ENCODE measurements at regions not wholly inside any gene's neighbourhood (a gene's known extent, or its start where the extent isn't known, plus 50 kb on each side); places are given as distances from the start of the nearest gene placed in this dataset.
A peak's percentile ranks its signal among the peaks of the same experiment; 100 is the strongest.

DNA sequence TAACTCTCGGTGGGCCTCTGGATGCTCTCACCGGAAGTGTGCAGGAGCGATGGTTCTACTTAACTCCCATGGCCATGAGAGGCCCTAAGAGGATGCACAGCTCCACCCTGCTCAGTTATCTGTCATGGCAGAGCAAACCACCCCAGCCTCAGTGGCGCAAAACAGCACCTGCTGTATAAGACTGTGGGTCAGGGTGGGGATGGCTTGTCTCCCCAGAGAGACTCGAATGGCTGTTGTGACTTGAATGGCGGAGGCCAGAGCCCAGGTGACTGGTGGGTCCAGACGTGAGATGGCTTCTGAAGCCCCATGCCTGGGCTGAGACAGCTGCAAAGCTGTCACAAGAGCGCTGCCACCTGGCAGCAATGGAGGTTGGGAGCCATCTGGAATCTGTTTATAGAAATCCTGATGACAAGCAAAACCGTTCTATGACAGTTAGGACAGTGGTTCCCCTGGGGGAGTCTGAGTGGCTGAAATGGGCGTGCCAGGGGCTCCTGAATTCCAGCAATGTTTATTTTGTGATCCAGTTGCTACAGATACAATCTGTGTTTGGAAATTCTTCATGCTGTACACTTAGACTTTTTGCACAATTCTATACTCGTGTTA lies 490.5 kb downstream of the TCERG1L start:
- DNase-seq (ENCODE audit: low spot score): no peak

GRCh38 chr10:130824230-130825014 lies 487.1 kb downstream of the TCERG1L start:
- no peak for DNase-seq (ENCODE audit: low spot score)

DNA sequence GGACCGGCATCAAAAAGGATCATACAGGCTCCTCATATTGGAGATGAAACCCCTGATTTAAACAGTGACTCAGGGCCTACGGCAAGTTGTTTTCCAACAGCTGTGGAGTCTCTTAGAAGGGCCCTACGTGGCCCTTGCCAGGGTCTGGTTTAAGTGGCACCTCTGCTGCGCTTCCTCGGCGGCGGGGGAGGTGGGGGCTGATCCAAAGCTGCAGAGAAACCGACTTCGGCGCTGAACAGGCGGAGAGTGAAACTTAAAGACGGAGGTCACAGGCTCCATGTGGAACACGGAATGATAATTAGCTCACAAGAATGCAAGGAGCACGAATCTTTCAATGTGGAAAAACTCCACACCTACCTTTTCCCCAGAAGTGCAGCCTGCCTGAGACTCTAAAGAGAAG lies 477.9 kb downstream of the TCERG1L start:
- DNase-seq (ENCODE audit: low spot score): peak; percentile 44

DNA sequence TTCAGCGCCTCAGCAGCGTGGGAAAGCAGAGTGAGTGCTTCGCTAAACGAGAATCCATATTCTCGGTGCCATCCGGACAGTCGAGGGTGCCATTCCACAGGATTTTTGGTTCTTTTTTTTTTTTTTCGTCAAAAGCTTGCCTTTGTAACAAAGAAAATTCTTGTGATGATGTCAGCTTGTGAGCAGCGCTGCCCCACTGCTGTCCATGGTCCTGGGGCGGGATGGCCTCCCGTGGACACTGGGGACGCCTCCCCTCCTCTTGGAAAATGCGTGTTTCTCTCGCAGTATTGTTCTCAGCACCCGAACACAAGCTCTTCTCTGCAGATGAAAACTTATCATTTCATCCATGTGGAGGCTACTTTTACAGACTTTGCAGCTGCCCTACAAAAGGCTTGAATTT lies 477.4 kb downstream of the TCERG1L start:
- no peak for DNase-seq (ENCODE audit: low spot score)

DNA sequence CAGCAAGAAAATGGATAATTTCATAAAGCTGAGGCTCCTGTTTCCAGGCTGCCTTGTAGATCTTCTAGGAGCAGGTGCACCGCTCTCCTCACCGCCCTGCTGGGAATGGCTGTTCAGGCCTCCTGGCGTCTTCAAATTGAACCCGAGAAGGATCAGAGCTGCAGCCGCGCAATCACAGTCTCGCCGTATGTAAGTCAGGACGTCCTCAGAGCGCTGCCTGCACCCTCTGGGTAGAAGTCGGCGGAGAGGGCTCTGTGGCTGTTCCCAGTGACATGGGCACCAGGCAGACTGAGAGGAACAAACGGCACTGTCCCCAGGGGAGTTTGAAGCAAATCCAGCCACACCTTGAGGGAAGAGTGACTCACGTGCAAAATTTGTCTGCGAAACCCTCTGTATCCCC lies 476.9 kb downstream of the TCERG1L start:
- no peak for DNase-seq (ENCODE audit: low spot score)

- DNase-seq (ENCODE audit: low spot score): no peak
These were observed 476.5 kb downstream of the TCERG1L start for GRCh38 chr10:130835068-130835467.

GRCh38 chr10:130836344-130836743 lies 475.2 kb downstream of the TCERG1L start:
- no peak for DNase-seq (ENCODE audit: low spot score)

- DNase-seq (ENCODE audit: low spot score): no peak
These were observed 468.4 kb downstream of the TCERG1L start for GRCh38 chr10:130843051-130843653.

GRCh38 chr10:130844310-130844709 lies 467.2 kb downstream of the TCERG1L start:
- no peak for DNase-seq (ENCODE audit: low spot score)

DNA sequence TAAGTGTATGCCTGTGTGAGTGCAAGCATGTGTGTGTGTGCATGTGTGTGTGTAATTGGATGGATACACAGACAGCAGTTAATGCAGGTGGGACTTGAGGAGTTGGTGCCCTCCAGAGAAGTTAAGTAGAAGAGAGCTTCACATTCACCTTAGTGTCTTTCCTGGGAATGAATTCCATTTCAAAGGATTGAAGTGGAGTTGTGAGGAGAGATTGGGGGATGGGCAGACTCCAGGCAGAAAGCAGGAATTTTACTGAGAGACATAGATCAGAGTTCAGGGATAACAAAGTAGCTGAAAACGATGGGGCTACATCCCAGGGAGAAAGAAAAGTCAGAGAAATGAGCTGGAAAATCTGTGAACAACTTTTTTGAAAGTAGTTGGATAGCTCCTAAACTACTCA lies 464.4 kb downstream of the TCERG1L start:
- DNase-seq (ENCODE audit: low spot score): no peak

DNA sequence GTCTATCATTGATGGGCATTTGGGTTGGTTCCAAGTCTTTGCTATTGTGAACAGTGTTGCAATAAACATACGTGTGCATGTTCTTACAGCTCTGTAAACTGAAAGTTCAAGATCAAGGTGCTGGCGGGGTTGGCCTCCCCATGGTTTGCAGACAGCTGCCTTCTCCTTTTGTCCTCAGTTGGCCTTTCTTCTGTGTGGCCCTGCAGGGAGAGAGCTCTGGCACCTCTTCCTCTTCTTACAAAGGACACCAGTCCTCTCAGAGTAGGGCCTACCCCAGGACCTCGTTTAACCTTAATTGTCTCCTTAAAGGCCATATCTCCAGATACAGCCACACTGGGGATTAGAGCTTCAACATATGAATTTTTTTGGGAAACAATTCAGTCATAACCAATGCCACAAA lies 462.7 kb downstream of the TCERG1L start:
- DNase-seq (ENCODE audit: low spot score): no peak

GRCh38 chr10:130854151-130854550 lies 457.4 kb downstream of the TCERG1L start:
- no peak for DNase-seq (ENCODE audit: low spot score)

DNA sequence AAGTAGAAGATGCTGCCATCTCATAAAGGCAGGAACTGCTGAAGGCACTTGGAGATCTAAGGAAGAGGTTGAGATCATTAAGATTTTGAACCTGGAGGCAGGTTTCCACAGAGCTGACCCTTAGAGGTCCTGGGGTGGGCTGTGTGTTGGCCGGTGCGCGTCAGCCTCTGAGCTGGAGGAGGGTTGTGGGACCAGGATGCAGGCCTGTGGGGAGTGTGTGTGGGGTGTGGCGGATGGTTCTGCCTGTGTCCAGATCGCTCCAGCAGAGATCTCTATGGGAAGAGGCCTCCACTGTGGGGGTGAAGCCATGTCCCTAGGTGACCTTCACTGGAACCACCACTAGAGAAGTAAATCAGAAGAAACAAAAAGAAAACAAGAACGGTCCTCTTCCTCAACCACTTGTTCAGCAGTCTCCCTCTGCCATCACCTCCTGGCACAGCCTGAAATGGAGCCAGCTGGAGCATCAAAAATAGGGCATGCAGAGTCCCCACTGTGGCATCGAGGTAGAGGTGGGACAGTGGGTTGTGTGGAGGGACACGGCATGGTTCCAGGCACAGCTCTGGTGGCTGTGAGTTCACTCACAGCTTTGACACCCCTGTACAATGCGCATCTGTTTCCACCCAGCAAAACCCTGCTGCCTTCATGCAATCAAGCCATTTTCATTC lies 453.8 kb downstream of the TCERG1L start:
- DNase-seq (ENCODE audit: low spot score): no peak

GRCh38 chr10:130858626-130859025 lies 452.9 kb downstream of the TCERG1L start:
- no peak for DNase-seq (ENCODE audit: low spot score)

DNA sequence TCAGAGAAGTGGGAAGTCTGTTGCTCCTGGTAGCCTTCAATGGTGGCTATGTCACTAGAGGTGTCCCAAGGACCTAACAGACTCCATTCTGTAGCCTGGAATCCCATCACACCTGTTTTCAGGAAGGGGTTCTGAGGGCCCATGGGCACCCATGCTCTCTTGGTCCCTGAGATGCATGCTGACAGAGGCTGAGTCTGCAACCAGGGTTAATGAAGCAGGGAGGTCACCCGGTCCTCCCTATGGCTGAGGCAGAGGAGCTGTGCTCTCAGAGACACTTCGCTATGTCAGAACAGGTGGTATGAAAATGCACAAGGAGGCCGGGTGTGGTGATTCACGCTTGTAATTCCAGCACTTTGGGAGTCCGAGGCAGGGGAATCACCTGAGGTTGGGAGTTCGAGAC lies 452.1 kb downstream of the TCERG1L start:
- DNase-seq (ENCODE audit: low spot score): no peak

DNA sequence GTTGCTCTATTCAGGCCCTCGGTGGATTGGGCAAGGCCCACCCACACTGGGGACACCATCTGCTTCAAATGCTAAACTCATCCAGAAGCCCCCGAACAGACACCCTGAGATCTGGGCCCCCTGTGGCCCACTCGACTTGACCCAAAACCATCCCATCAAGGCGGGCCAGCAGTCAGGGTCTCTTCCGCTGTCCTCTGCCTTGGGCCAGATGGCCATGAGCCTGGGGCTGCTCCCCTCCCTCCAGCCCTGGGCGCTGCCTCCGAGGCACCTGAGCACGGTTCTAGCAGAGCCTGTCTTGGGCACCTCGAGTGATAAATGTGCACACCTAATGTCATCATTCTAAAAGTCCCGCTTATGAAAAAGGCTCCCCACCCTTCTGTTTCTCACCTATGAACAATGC lies 449.4 kb downstream of the TCERG1L start:
- DNase-seq (ENCODE audit: low spot score): no peak

GRCh38 chr10:130862626-130863025 lies 448.9 kb downstream of the TCERG1L start:
- no peak for DNase-seq (ENCODE audit: low spot score)

DNA sequence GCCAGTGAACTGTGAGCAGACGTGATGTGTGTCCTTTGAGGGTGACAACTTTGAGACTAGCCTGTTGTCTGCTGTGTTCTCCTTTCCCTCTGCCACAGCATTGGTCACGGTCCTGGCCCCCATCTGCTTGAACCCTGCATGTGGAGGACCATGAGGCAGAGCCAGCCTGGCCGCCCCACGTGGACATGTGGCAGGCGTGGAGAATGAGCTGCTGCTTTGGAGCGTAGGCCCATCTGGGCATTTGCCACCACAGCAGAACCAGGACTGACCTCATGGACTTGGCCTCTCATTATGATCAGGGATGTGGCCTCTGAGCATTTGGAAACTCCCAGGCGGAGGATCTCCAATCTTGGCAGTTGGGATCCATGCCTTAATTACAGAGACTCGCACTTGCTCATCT lies 448.5 kb downstream of the TCERG1L start:
- no peak for DNase-seq (ENCODE audit: low spot score)

DNA sequence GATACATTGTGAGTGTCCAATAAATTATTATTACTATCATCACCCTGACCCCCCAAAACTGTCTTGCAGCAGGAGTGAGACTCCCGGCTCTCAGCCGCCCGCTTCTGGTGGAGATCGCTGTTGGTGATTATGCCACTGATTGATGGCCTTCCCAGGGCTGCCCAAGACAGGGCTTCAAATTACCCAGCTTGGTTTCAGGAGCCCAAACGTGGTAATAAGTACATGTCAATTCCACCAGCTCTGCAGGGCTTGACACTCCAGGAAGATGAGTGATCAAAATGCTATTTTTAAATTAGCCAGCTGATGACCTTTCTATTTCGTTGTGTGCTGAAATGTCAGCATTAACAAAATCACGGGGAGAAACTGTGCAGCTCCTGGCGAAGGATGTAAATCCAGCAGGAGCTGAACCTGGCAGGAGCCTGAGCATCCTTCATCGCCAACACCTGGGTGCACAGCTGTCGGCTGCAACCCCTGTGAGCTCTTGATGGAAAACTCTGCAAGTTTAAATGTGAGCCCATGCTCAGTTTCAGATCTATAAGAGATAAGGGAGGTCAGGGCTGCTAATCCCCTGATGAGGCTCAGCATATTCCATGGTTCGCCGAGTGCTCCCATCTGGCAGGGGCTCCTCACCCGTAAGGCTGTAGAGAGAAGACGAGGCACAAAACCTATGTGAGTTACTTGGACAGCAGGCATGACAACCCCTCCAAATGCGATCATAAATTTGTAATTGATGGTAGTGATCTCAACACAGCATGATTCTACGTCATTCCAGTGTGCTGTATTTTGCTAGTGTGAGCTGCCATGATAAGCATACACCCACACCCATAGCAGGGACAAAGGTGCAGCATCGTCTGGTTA lies 446.3 kb downstream of the TCERG1L start:
- no peak for DNase-seq (ENCODE audit: low spot score)

GRCh38 chr10:130866857-130867256 lies 444.7 kb downstream of the TCERG1L start:
- DNase-seq (ENCODE audit: low spot score): no peak

DNA sequence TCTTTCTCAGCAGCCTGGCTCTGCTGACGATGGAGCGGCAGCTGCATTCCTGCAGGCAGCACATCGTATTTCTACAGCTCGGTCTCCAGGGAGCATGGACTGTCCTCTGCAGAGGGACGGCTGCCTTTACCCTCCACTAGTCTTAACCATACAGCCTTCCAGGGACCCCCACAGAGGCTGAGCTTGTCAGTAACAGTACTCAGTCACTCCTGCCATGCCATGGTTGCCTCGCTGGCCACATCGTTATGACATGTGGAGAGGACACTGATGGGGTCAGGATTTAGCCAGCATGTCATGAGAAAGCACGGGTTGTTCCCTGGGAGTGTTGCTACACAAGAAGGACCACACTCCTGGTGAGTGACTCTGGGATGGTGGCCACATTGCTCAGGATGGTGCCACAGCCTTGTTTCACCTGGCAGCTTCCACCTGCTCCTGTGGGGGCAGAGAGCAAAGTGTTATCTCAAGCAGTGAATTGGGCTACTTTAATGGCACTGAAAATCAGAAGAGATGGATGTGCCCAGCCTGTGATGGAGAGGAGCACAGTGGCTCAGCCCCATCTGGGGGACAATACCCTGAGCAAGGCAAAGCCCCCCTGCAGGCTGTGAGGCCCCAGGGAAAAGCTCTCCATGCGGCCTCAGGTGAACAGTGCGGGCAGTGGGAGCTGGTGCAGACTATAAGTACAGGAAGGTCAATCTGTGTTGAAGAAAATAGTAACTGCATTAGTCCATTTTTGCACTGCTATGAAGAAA lies 443.9 kb downstream of the TCERG1L start:
- no peak for DNase-seq (ENCODE audit: low spot score)
